GM23248 (cell line): ENCODE measurements at regions not wholly inside any gene's neighbourhood (a gene's known extent, or its start where the extent isn't known, plus 50 kb on each side); places are given as distances from the start of the nearest gene placed in this dataset.

Experiments used
- DNase-seq: peaks from one replicate; pipeline ENCODE4 v3.0.0-alpha.2; 2015
- H2AFZ ChIP-seq: fragments of 200-600 bp; sonication (generic); 2 replicates; pipeline ENCODE4 v1.6.1; 2016; ENCODE audit warnings: antibody characterized with exemption
- H3F3A ChIP-seq: fragments of 200-600 bp; sonication (generic); 2 replicates; pipeline ENCODE4 v1.6.1; 2016; ENCODE audit warnings: mild to moderate bottlenecking, antibody characterized with exemption, mixed run types; ENCODE audit not compliant: insufficient read depth
- H3K27ac ChIP-seq: fragments of 200-600 bp; sonication (generic); 2 replicates; pipeline ENCODE4 v1.5.1; 2016; ENCODE audit warnings: mild to moderate bottlenecking
- H3K27me3 ChIP-seq: fragments of 200-600 bp; sonication (generic); replicated peaks from 2 replicates; pipeline ENCODE4 v1.6.1; 2016; ENCODE audit warnings: mild to moderate bottlenecking; ENCODE audit not compliant: insufficient read depth
- H3K36me3 ChIP-seq: fragments of 200-600 bp; sonication (generic); 2 replicates; pipeline ENCODE4 v1.6.1; 2016; ENCODE audit warnings: low read depth, mild to moderate bottlenecking
- H3K4me1 ChIP-seq: fragments of 200-600 bp; sonication (generic); 2 replicates; pipeline ENCODE4 v1.6.1; 2016; ENCODE audit warnings: mild to moderate bottlenecking; ENCODE audit not compliant: insufficient read depth
- H3K4me2 ChIP-seq: fragments of 200-600 bp; sonication (generic); one replicate; pipeline ENCODE4 v1.6.1; 2016; ENCODE audit warnings: mild to moderate bottlenecking; ENCODE audit not compliant: unreplicated experiment
- H3K4me3 ChIP-seq: fragments of 200-600 bp; sonication (generic); 2 replicates; pipeline ENCODE4 v1.5.1; 2016; ENCODE audit warnings: mild to moderate bottlenecking
- H3K79me2 ChIP-seq: fragments of 200-600 bp; sonication (generic); 2 replicates; pipeline ENCODE4 v1.6.1; 2016; ENCODE audit warnings: mild to moderate bottlenecking; ENCODE audit not compliant: insufficient read depth
- H3K9ac ChIP-seq: fragments of 200-600 bp; sonication (generic); 2 replicates; pipeline ENCODE4 v1.6.1; 2016; ENCODE audit warnings: mild to moderate bottlenecking
- H3K9me2 ChIP-seq: fragments of 200-600 bp; sonication (generic); 2 replicates; pipeline ENCODE4 v1.6.1; 2016; ENCODE audit warnings: mixed run types, mild to moderate bottlenecking, moderate library complexity; ENCODE audit not compliant: insufficient read depth
- H3K9me3 ChIP-seq: fragments of 200-600 bp; sonication (generic); one replicate; pipeline ENCODE4 v1.6.1; 2017; ENCODE audit warnings: low read depth
- H4K20me1 ChIP-seq: fragments of 200-600 bp; sonication (generic); 2 replicates; pipeline ENCODE4 v1.6.0; 2016; ENCODE audit not compliant: insufficient read depth
- EZH2 ChIP-seq: fragments of 200-600 bp; sonication (generic); IDR thresholded peaks from 2 replicates; pipeline ENCODE4 v1.6.1; 2018; ENCODE audit warnings: antibody characterized with exemption, mild to moderate bottlenecking; ENCODE audit not compliant: insufficient read depth, poor library complexity, severe bottlenecking
- EZH2phosphoT487 ChIP-seq: fragments of 200-600 bp; sonication (generic); IDR thresholded peaks from 2 replicates; pipeline ENCODE4 v1.6.1; 2018; ENCODE audit warnings: antibody characterized with exemption, moderate library complexity, mild to moderate bottlenecking, low read depth; ENCODE audit not compliant: insufficient read depth
- WGBS, 2 experiments: methylation state at CpG; one replicate each; pipeline ENCODE4 v1.1.6; 2015 to 2017; ENCODE audit warnings: low lambda C conversion rate in 2 of 2, low coverage in 1 of 2; ENCODE audit errors: missing lambda C conversion rate in 2 of 2; 5-methylcytosine and 5-hydroxymethylcytosine counted together
- in situ Hi-C: fragments of 300-500 bp; cut with MboI; formaldehyde crosslinking; loops from 2 replicates; pipeline ENCODE4 v1.15.0; 2020

DNA sequence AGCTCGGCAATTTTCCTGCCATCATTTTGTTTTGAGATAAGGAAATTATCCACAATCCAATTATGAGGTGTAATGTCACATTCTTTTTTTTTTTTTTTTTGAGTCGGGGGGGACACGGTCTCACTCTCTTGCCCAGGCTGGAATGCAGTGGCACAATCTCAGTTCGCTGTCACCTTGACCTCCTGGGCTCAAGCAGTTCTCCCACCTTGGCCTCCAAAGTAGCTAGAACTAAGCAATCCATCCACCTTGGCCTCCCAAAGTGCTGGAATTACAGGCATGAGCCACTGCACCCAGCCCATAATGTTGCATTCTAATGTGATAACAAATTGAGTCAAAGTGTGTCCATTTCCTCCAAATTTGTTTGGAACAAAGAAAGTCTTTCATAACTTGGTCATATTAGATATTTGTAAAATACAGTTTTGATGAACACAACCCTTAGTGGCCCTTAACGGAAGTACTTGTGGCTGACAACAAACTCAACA lies 144.1 kb upstream of the AFDN start:
- no peak for DNase-seq
- Histone ChIP-seq H4K20me1 (no peaks in the 10 kb centered on the region), H2AFZ (no peak overlapping the region), H3K27ac (no peak overlapping the region), H3K4me1 (no peaks in the 10 kb centered on the region), H3K4me3 (no peak overlapping the region), H3K9me3 (no peaks in the 10 kb centered on the region), H3K4me2 (no peak overlapping the region), H3K9ac (no peak overlapping the region), H3F3A (no peaks in the 10 kb centered on the region), H3K36me3 (no peaks in the 10 kb centered on the region), H3K79me2 (no peaks in the 10 kb centered on the region), H3K9me2 (no peaks in the 10 kb centered on the region), H3K27me3 (no peaks in the 10 kb centered on the region)
- TF ChIP-seq EZH2: no peak
- TF ChIP-seq EZH2phosphoT487: no peak
- in situ Hi-C loops: no loop called here
- WGBS, 2 experiments: 38 to 54% methylated on average over 3 to 5 of the region's 5 CpGs

DNA sequence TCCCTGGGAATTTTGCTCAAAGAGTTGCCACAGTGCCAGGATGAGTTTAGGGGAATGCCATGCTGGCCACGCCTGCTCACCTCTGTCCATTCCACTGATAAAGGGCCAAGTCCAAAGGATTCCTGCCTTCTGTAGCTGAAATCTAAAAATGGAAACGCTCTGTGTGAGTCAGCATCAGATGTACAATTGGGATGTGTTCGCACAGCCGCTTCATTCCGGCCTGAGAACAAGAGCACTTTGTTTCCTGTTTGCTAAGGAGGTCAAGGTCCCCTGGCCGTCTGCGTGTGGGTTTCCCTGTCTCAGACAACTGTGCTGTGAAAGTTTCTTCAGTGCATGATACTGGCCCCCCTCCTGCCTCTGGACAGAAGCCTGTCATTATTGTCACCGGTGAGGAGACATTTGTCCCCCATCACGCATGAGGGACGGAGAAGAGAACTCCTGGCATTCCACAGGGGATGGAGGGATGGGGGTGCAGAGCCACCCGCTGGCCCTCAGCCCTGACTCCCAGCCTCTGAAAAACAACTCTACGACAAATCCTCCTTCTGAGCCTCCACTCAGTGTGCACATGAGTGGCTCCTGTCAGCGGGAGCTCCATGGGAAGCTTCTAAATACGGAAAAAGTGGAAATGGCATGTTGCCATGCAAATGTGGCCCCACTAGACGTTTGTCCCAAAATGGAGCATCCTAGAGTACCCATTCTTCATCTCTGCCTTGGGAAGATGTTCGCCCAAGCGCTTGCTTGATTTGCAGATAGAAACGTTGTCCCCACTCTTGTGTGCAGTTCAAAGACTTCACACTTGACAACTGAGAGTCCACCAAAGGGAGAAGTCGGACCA lies 143.5 kb upstream of the AFDN start:
- no peaks in the 10 kb centered on the region for H3K36me3 ChIP-seq
- H2AFZ ChIP-seq: no peak overlapping the region
- no peaks in the 10 kb centered on the region for H3K9me3 ChIP-seq
- no peak overlapping the region for H3K27ac ChIP-seq
- H4K20me1 ChIP-seq: no peaks in the 10 kb centered on the region
- no peaks in the 10 kb centered on the region for H3K79me2 ChIP-seq
- no peak for DNase-seq
- in situ Hi-C loops: no loop called here
- H3K4me3 ChIP-seq: no peak overlapping the region
- H3F3A ChIP-seq: no peaks in the 10 kb centered on the region
- no peaks in the 10 kb centered on the region for H3K9me2 ChIP-seq
- TF ChIP-seq EZH2phosphoT487 (no peak), EZH2 (no peak)
- no peaks in the 10 kb centered on the region for H3K27me3 ChIP-seq
- no peaks in the 10 kb centered on the region for H3K4me1 ChIP-seq
- H3K4me2 ChIP-seq: no peak overlapping the region
- 55 to 57% methylated on average over 19 of the region's 19 CpGs for WGBS, 2 experiments
- no peak overlapping the region for H3K9ac ChIP-seq

DNA sequence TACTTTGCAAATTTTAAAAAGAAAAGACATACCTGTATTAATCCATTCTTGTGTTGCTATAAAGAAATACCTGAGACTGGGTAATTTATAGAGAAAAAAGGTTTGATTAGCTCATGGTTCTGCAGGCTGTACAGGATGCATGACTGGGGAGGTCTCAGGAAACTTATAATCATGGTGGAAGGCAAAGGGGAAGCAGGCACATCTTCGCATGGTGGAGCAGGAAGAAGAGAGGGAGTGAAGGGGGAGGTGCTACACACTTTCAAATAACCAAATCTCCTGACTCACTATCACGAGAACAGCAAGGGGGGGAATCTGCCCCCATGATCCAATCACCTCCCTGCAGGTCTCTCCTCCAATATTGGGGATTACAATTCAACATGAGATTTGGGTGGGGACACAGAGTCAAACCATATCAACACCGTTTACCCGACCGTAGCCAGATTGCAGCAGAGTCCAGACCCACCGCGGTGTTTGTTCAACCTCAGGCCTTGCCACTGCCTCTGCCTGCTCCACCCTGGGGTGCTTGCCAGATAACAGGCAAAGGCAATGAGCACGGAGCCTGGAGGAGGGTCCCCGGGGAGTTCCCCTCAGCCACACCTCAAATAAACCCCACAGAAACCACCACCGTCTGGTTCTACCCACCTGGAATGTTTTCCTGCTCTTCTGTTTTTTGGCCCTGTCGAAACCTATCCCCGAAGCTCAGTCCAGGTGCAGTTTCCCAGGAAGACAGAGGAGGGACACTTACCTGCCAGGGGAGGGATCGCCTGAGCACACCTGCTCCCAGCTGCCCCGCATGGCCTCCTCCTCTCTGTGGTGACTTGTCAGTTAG lies 142.2 kb upstream of the AFDN start:
- Histone ChIP-seq H3F3A (no peaks in the 10 kb centered on the region), H3K79me2 (no peaks in the 10 kb centered on the region), H3K36me3 (no peaks in the 10 kb centered on the region), H2AFZ (no peak overlapping the region), H3K9me3 (no peaks in the 10 kb centered on the region), H3K9ac (no peak overlapping the region), H3K4me1 (no peaks in the 10 kb centered on the region), H3K4me3 (no peak overlapping the region), H3K4me2 (no peak overlapping the region), H3K27me3 (no peaks in the 10 kb centered on the region), H3K9me2 (no peaks in the 10 kb centered on the region), H3K27ac (no peak overlapping the region), H4K20me1 (no peaks in the 10 kb centered on the region)
- no peak for TF ChIP-seq EZH2phosphoT487
- TF ChIP-seq EZH2: no peak
- WGBS, 2 experiments: 39% methylated on average over 14 of the region's 14 CpGs
- in situ Hi-C loops: no loop called here
- DNase-seq: no peak

DNA sequence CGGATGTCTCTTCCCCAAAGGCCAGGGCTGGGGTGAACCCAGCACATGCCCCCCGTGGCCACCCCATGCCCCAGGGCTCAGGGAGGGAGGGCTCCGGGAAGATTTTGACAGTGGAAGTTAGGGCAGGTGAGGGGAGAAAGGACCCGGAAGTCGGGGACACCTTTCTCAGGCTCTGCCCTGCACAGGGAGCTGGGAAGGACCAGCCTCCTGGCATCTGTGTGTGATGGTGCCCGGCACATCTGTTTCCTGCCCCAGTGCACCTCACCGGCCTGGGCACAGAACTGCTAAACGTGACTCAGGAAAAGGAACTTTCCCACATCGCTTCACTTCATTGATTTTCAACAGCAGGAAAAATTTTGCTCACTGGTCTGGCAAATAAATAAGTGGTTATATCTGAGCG lies 141.1 kb upstream of the AFDN start:
- TF ChIP-seq EZH2 (no peak), EZH2phosphoT487 (no peak)
- Histone ChIP-seq H2AFZ (no peak overlapping the region), H3K4me3 (no peak overlapping the region), H3K9me3 (no peaks in the 10 kb centered on the region), H3K79me2 (no peaks in the 10 kb centered on the region), H4K20me1 (no peaks in the 10 kb centered on the region), H3K27me3 (no peaks in the 10 kb centered on the region), H3K4me2 (no peak overlapping the region), H3K36me3 (no peaks in the 10 kb centered on the region), H3K9me2 (no peaks in the 10 kb centered on the region), H3K9ac (no peak overlapping the region), H3K4me1 (no peaks in the 10 kb centered on the region), H3K27ac (no peak overlapping the region), H3F3A (no peaks in the 10 kb centered on the region)
- in situ Hi-C loops: no loop called here
- DNase-seq: no peak
- 35 to 50% methylated on average over 10 of the region's 10 CpGs for WGBS, 2 experiments
